ENCODE measurements at regions not wholly inside any gene's neighbourhood (a gene's known extent, or its start where the extent isn't known, plus 50 kb on each side); places are given as distances from the start of the nearest gene placed in this dataset.

DNA sequence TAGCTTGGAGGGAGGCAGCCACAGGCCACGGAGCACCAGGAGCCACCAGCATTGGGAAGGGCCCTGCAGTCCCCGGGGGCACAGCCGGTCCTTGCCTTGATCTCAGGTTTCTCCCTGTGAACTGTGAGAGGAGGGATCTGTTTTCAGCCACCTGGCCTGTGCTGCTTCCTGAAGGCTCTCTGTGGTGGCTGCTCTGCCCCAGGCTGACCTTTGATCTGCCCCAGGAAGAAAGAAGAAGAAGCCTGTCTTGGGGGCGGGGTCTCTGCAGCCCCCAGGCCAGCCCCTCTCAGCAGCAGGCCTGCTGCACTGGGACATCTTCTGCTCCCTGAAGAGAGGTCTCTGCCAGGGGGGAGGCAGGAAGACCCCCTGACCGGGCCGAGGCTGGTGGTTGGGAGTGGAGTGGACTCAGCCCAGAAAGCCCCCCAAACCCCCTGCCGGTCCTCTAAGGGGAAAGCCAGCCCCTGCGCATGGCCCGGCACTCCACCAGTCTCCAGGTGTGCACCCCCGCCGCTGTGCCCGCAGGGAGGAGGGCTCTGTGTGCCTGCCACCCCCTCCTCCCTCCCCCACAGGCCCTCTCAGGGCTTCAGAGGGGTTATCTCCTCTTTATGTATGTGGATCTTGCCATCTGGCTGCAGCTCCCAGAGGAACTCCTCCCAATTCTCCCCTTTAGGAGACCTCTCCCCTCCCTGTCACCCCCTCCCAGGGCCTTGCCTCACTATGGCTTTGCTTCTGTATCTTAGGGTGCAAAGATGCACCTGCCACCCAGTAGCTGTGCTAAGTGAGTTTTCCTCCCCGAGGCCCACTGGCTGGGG is 675.3 kb downstream of the BRD1 start:
- no peak overlapping the region for H3K23ac ChIP-seq (ENCODE audit: low read depth, low read length)
- no peaks in the 10 kb centered on the region for H4K20me1 ChIP-seq (ENCODE audit: insufficient read depth, low read length)
- H3K4ac ChIP-seq (ENCODE audit: low read depth, low read length), result no peak overlapping the region
- H3K4me3 ChIP-seq (ENCODE audit: insufficient read depth, low read depth, low read length), result no peak overlapping the region
- H3K18ac ChIP-seq (ENCODE audit: low read depth, low read length), result no peak overlapping the region
- H3K56ac ChIP-seq (ENCODE audit: extremely low read depth, insufficient read depth, low read length), result no peak overlapping the region
- H2BK20ac ChIP-seq (ENCODE audit: low read depth, low read length), result no peak overlapping the region
- H3K9me1 ChIP-seq (ENCODE audit: insufficient read depth, low read length), result no peaks in the 10 kb centered on the region
- H3K27me3 ChIP-seq (ENCODE audit: control insufficient read depth, insufficient read depth, low read length), result no peaks in the 10 kb centered on the region
- H2AFZ ChIP-seq (replicated peaks; ENCODE audit: low read length, poor library complexity), result no peak overlapping the region
- H3K4me2 ChIP-seq (ENCODE audit: low read depth, low read length), result no peak overlapping the region
- no peak overlapping the region for H4K5ac ChIP-seq (ENCODE audit: low read depth, low read length)
- ChIA-PET POLR2A (ENCODE audit: unreplicated experiment) (no interaction called here), CTCF (no interaction called here)
- H4K8ac ChIP-seq (ENCODE audit: low read depth in 2 of 2, low read length in 2 of 2), result no peak overlapping the region
- H2BK15ac ChIP-seq (ENCODE audit: low read depth, low read length), result no peak overlapping the region
- H3K9ac ChIP-seq (ENCODE audit: low read depth, low read length), result no peak overlapping the region
- TF ChIP-seq, protein P1, sequence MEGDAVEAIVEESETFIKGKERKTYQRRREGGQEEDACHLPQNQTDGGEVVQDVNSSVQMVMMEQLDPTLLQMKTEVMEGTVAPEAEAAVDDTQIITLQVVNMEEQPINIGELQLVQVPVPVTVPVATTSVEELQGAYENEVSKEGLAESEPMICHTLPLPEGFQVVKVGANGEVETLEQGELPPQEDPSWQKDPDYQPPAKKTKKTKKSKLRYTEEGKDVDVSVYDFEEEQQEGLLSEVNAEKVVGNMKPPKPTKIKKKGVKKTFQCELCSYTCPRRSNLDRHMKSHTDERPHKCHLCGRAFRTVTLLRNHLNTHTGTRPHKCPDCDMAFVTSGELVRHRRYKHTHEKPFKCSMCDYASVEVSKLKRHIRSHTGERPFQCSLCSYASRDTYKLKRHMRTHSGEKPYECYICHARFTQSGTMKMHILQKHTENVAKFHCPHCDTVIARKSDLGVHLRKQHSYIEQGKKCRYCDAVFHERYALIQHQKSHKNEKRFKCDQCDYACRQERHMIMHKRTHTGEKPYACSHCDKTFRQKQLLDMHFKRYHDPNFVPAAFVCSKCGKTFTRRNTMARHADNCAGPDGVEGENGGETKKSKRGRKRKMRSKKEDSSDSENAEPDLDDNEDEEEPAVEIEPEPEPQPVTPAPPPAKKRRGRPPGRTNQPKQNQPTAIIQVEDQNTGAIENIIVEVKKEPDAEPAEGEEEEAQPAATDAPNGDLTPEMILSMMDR (conservative IDR thresholded peaks at IDR 0.05; ENCODE audit: low read depth, low read length), result no peak
- H3K36me3 ChIP-seq (ENCODE audit: control insufficient read depth, insufficient read depth, low read length), result no peaks in the 10 kb centered on the region
- BruUV-seq (replicated peaks), result no TSS peak
- dilution Hi-C loops (cut with HindIII; ENCODE audit: low sequenced_read_pairs, unreplicated experiment), result no loop called here
- ATAC-seq (ENCODE audit: low read depth) (no peak), DNase-seq (no peak)
- H2AK9ac ChIP-seq (replicated peaks; ENCODE audit: low read depth, low read length, poor library complexity), result no peak overlapping the region
- no peak overlapping the region for H3K27ac ChIP-seq (ENCODE audit: insufficient read depth, low read length)
- in situ Hi-C loops (cut with MboI; ENCODE audit: low sequenced_read_pairs), result no loop called here
- intact Hi-C loops (cut with micrococcal nuclease), result no loop called here
- H2AK5ac ChIP-seq (ENCODE audit: low read depth, low read length), result no peak overlapping the region
- no peak overlapping the region for H3K14ac ChIP-seq (replicated peaks; ENCODE audit: low read depth, low read length)
- H2BK5ac ChIP-seq (ENCODE audit: low read depth, low read length, poor library complexity, severe bottlenecking), result no peak overlapping the region
- H2BK120ac ChIP-seq (ENCODE audit: low read depth, low read length), result no peak overlapping the region
- H3K4me1 ChIP-seq (ENCODE audit: control insufficient read depth, insufficient read depth, low read length), result no peaks in the 10 kb centered on the region
- WGBS, 2 experiments (ENCODE audit: extremely low coverage in 2 of 2, insufficient read length in 1 of 2), result 0% methylated on average over 1 of the region's 13 CpGs; no CpG with 5 or more reads in 1 of the 2 experiments
- no peaks in the 10 kb centered on the region for H3K79me1 ChIP-seq (ENCODE audit: low read depth in 1 of 2, low read length in 2 of 2)
- H4K91ac ChIP-seq (ENCODE audit: insufficient read depth, low read depth, low read length), result no peak overlapping the region
- peaks cover 68% of the 10 kb centered on the region for H3K9me3 ChIP-seq (ENCODE audit: control insufficient read depth, insufficient read depth, low read length)

Data from IMR-90 (cell line).